ENCODE measurements at regions not wholly inside any gene's neighbourhood (a gene's known extent, or its start where the extent isn't known, plus 50 kb on each side); places are given as distances from the start of the nearest gene placed in this dataset.

DNA sequence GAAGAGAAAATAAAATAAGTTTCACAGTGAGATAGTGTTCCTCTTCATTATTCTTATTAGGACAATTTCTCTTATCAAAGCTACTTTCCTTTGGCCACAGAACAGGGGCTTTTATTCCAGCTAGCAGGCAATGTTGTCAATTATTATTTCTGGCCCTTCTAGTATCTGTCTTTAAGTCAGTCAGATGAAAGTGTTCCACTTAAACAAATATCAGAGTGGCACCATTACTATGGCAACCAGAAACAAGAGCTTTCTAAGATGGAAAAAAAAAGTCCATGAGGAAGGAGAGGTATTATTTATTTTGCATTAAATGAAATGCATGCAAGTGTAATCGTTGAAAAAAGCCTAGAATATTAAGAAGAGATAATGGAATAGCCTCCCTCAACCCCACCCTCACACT lies 426.4 kb downstream of the TUSC7 start:
- Histone ChIP-seq H3K27ac (no peak overlapping the region), H3K36me3 (no peaks in the 10 kb centered on the region), H3K4me3 (no peak overlapping the region), H3K4me1 (peaks cover 0 to 6% (median 0%) of the 10 kb centered on the region in 4 donors), H3K9me3 (no peaks in the 10 kb centered on the region), H3K27me3 (no peaks in the 10 kb centered on the region)
- in situ Hi-C loops (cut with MboI; ENCODE audit: low pct_ligation_motif_present in 1 of 4, low pct_unique_long_range_greater_than_20kb in 1 of 4, low sequenced_read_pairs in 3 of 4): no loop called here
- 62 to 67% methylated on average over 1 of the region's 1 CpG for WGBS, 2 donors (ENCODE audit: low coverage in 1 of 2)
- DNase-seq: no peak
- intact Hi-C loops (cut with DNase I; ENCODE audit: low total_unique reads): loop anchor here (5.0 kb wide), 1 partner anchor 1604 kb away; no protein-coding TSS in a partner anchor
- TF ChIP-seq EP300 (IDR thresholded peaks at IDR 0.05; ENCODE audit: low read depth) (no peak), POLR2A (IDR thresholded peaks at IDR 0.05) (no peak), POLR2AphosphoS5 (IDR thresholded peaks at IDR 0.05) (no peak)
- TF ChIP-seq, protein P1, sequence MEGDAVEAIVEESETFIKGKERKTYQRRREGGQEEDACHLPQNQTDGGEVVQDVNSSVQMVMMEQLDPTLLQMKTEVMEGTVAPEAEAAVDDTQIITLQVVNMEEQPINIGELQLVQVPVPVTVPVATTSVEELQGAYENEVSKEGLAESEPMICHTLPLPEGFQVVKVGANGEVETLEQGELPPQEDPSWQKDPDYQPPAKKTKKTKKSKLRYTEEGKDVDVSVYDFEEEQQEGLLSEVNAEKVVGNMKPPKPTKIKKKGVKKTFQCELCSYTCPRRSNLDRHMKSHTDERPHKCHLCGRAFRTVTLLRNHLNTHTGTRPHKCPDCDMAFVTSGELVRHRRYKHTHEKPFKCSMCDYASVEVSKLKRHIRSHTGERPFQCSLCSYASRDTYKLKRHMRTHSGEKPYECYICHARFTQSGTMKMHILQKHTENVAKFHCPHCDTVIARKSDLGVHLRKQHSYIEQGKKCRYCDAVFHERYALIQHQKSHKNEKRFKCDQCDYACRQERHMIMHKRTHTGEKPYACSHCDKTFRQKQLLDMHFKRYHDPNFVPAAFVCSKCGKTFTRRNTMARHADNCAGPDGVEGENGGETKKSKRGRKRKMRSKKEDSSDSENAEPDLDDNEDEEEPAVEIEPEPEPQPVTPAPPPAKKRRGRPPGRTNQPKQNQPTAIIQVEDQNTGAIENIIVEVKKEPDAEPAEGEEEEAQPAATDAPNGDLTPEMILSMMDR (IDR thresholded peaks at IDR 0.05): no peak

DNA sequence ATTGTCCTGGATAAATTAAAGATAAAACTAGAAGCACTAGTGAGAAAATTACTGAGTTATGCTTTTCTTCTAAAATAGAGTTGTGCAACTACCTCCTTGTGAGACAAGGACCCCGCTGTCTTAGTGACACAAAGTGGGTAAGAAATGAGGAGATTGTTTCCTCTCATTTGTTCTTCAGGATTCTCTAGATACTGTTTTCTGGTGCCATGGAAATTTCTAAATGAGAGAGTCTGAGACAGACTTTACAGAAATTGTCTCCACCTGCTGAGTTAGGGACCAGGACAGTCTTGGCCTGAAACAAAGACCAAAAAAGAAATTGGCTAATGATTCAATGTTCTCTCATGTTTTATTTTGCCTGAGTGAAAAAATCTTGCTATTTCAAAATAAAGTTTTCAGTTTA lies 427.5 kb downstream of the TUSC7 start:
- intact Hi-C loops (cut with DNase I; ENCODE audit: low total_unique reads): loop anchor here (5.0 kb wide), 1 partner anchor 1605 kb away; no protein-coding TSS in a partner anchor

DNA sequence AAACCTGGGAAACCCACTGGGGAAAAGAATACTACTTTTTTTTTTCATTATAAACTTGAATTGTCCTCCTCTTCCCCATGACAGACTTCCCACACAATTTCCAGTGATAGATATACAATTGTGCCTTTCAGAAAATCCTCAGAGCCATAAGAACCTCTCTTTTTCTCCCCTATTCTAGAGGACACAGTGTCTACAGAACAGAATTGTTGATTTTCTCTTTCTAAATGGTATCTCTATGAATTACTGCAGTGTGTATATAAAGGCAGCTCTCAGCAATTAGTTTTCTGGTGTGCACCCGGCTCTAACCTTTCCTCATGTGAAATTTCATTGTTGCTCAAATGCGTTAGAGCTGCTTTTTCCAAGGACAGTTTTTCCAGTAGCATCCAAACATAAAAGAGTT lies 430.1 kb downstream of the TUSC7 start:
- DNase-seq: no peak
- WGBS, 2 donors (ENCODE audit: low coverage in 1 of 2): 73% methylated on average over 2 of the region's 2 CpGs
- Histone ChIP-seq H3K27ac (no peak overlapping the region), H3K27me3 (no peaks in the 10 kb centered on the region), H3K9me3 (no peaks in the 10 kb centered on the region), H3K4me1 (no peaks in the 10 kb centered on the region), H3K36me3 (no peaks in the 10 kb centered on the region), H3K4me3 (no peak overlapping the region)
- intact Hi-C loops (cut with DNase I; ENCODE audit: low total_unique reads): loop anchor here (5.0 kb wide), 1 partner anchor 1607 kb away; no protein-coding TSS in a partner anchor
- in situ Hi-C loops (cut with MboI; ENCODE audit: low pct_ligation_motif_present in 1 of 4, low pct_unique_long_range_greater_than_20kb in 1 of 4, low sequenced_read_pairs in 3 of 4): no loop called here
- TF ChIP-seq POLR2A (IDR thresholded peaks at IDR 0.05): no peak
- TF ChIP-seq EP300 (IDR thresholded peaks at IDR 0.05; ENCODE audit: low read depth): no peak
- no peak for TF ChIP-seq POLR2AphosphoS5 (IDR thresholded peaks at IDR 0.05)
- TF ChIP-seq, protein P1 (IDR thresholded peaks at IDR 0.05): no peak

More for the DNA sequence above, 427.5 kb downstream of the TUSC7 start:
- TF ChIP-seq EP300 (IDR thresholded peaks at IDR 0.05; ENCODE audit: low read depth): no peak
- Histone ChIP-seq H3K4me3 (no peak overlapping the region), H3K27ac (no peak overlapping the region), H3K4me1 (no peaks in the 10 kb centered on the region), H3K9me3 (no peaks in the 10 kb centered on the region), H3K36me3 (no peaks in the 10 kb centered on the region), H3K27me3 (no peaks in the 10 kb centered on the region)
- WGBS, 2 donors (ENCODE audit: low coverage in 1 of 2): 91 to 96% methylated on average over 1 of the region's 1 CpG
- no peak for DNase-seq
- in situ Hi-C loops (cut with MboI; ENCODE audit: low pct_ligation_motif_present in 1 of 4, low pct_unique_long_range_greater_than_20kb in 1 of 4, low sequenced_read_pairs in 3 of 4): no loop called here

DNA sequence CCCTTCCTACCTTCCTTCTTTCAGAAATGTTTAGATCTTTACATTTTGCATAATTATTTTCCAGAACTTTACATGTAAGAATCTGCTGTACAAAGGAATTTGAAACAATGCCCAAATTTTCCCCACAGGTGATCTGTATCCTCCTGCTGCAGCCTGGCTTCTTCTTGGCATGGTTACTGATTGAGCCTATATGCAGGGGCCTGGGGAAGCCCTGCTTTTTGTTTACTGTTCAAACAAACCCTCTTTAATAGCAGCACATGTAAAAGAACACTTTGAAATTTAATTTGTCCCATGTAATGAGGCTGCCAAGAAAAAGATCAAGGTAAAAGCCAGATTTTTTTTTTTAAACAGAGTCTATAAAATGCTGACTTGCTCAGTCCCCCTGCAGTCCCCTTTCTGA lies 432.2 kb downstream of the TUSC7 start:
- TF ChIP-seq, protein P1 (IDR thresholded peaks at IDR 0.05): no peak
- TF ChIP-seq POLR2AphosphoS5 (IDR thresholded peaks at IDR 0.05) (no peak), POLR2A (IDR thresholded peaks at IDR 0.05) (no peak), EP300 (IDR thresholded peaks at IDR 0.05; ENCODE audit: low read depth) (no peak)
- DNase-seq: no peak
- no peaks in the 10 kb centered on the region for H3K4me1 ChIP-seq
- no peak overlapping the region for H3K27ac ChIP-seq
- intact Hi-C loops (cut with DNase I; ENCODE audit: low total_unique reads): no loop called here
- no peaks in the 10 kb centered on the region for H3K36me3 ChIP-seq
- in situ Hi-C loops (cut with MboI; ENCODE audit: low pct_ligation_motif_present in 1 of 4, low pct_unique_long_range_greater_than_20kb in 1 of 4, low sequenced_read_pairs in 3 of 4): no loop called here
- no peaks in the 10 kb centered on the region for H3K9me3 ChIP-seq
- H3K27me3 ChIP-seq: no peaks in the 10 kb centered on the region
- no peak overlapping the region for H3K4me3 ChIP-seq

DNA sequence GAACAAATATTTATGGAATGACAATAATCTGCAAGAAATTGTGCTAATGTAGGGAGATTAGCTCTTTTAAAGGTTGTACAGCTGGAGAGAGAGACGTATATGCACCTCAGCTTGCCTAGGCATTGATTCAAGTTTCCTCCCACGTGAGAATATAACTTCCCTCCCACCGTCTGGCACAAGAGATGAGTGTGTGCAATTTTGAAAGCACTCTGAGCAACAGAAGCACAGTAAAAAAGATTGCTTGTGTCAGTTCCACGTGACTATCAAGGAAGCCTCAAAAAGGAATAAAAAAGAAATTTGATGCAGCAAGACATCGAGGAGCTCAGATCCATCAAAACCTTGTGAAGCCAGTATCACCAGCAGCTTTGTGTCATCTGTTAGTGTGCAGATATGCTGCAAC lies 435.3 kb downstream of the TUSC7 start:
- in situ Hi-C loops (cut with MboI; ENCODE audit: low pct_ligation_motif_present in 1 of 4, low pct_unique_long_range_greater_than_20kb in 1 of 4, low sequenced_read_pairs in 3 of 4): no loop called here
- 27% methylated on average over 5 of the region's 5 CpGs for WGBS, 2 donors (ENCODE audit: low coverage in 1 of 2)
- intact Hi-C loops (cut with DNase I; ENCODE audit: low total_unique reads): no loop called here
- H3K27ac ChIP-seq: no peak overlapping the region
- no peak for TF ChIP-seq POLR2A (IDR thresholded peaks at IDR 0.05)
- TF ChIP-seq, protein P1 (IDR thresholded peaks at IDR 0.05): no peak
- no peak for TF ChIP-seq POLR2AphosphoS5 (IDR thresholded peaks at IDR 0.05)
- no peak for TF ChIP-seq EP300 (IDR thresholded peaks at IDR 0.05; ENCODE audit: low read depth)
- no peaks in the 10 kb centered on the region for H3K27me3 ChIP-seq
- H3K4me3 ChIP-seq: no peak overlapping the region
- H3K4me1 ChIP-seq: no peaks in the 10 kb centered on the region
- no peaks in the 10 kb centered on the region for H3K36me3 ChIP-seq
- no peak for DNase-seq
- H3K9me3 ChIP-seq: no peaks in the 10 kb centered on the region

Measured in transverse colon (tissue), 4 donors.